A673 (cell line): ENCODE measurements at regions not wholly inside any gene's neighbourhood (a gene's known extent, or its start where the extent isn't known, plus 50 kb on each side); places are given as distances from the start of the nearest gene placed in this dataset.
"Not testable (repeated sequence)": the region's sequence is repeated elsewhere in the genome, so short reads cannot be mapped to it uniquely, and the experiment has no call there.

Experiments used
- BruUV-seq: library from RNA; stranded (reverse); fragments of 400-500 nt; replicated peaks from 2 replicates; lab custom pipeline; 2021; lab: Mats Ljungman, UMichigan
- CTCF ChIA-PET: fragments of 300-600 bp; sonication (Branson Sonifier 250); formaldehyde crosslinking; loops from one replicate; lab custom pipeline; 2022; ENCODE audit warnings: antibody characterized with exemption; lab: Charles Lee
- POLR2A ChIA-PET: fragments of 300-600 bp; sonication (Branson Sonifier 250); formaldehyde crosslinking; loops from one replicate; lab custom pipeline; 2022; ENCODE audit warnings: antibody characterized with exemption; ENCODE audit not compliant: low non-redundant PET; lab: Charles Lee
- DNase-seq: peaks from one replicate; pipeline ENCODE4 v3.0.0-alpha.2; 2015; ENCODE audit warnings: low spot score
- H3K27ac ChIP-seq: fragments of 200-600 bp; sonication (generic); 2 replicates; pipeline ENCODE4 v1.5.1; 2016; ENCODE audit warnings: mixed run types, low read depth, mild to moderate bottlenecking, mixed read lengths, antibody characterized with exemption, low read length; ENCODE audit not compliant: poor library complexity, severe bottlenecking
- H3K27me3 ChIP-seq: fragments of 200-600 bp; sonication (generic); replicated peaks from 2 replicates; pipeline ENCODE4 v1.6.1; 2017; ENCODE audit warnings: mixed run types, low read depth, mild to moderate bottlenecking, mixed read lengths, antibody characterized with exemption, low read length; ENCODE audit not compliant: insufficient read depth, poor library complexity
- H3K36me3 ChIP-seq: fragments of 200-600 bp; sonication (generic); 2 replicates; pipeline ENCODE4 v1.6.1; 2016; ENCODE audit warnings: mixed run types, mild to moderate bottlenecking, mixed read lengths, antibody characterized with exemption, low read length; ENCODE audit not compliant: insufficient read depth, poor library complexity, severe bottlenecking
- H3K4me1 ChIP-seq: fragments of 200-600 bp; sonication (generic); 2 replicates; pipeline ENCODE4 v1.6.1; 2017; ENCODE audit warnings: mixed run types, mild to moderate bottlenecking, mixed read lengths, antibody characterized with exemption, low read length; ENCODE audit not compliant: insufficient read depth, poor library complexity, severe bottlenecking
- H3K4me3 ChIP-seq: fragments of 200-600 bp; sonication (generic); 2 replicates; pipeline ENCODE4 v1.5.1; 2016; ENCODE audit warnings: low read depth, mixed run types, mild to moderate bottlenecking, mixed read lengths, low read length; ENCODE audit not compliant: poor library complexity, severe bottlenecking
- H3K9me3 ChIP-seq: fragments of 200-600 bp; sonication (generic); 2 replicates; pipeline ENCODE4 v1.6.1; 2016; ENCODE audit warnings: mixed run types, low read depth, mild to moderate bottlenecking, mixed read lengths, antibody characterized with exemption, low read length; ENCODE audit not compliant: poor library complexity, severe bottlenecking
- CTCF ChIP-seq: fragments of 300-800, 200-600 bp; sonication (generic); conservative IDR thresholded peaks from 2 replicates; pipeline ENCODE4 v1.5.1; 2017; ENCODE audit warnings: low read depth, mild to moderate bottlenecking, antibody characterized with exemption, low read length, moderate library complexity, mixed read lengths
- EZH2 ChIP-seq: fragments of 200-600 bp; sonication (generic); IDR thresholded peaks from 2 replicates; pipeline ENCODE4 v1.6.1; 2017; ENCODE audit warnings: borderline replicate concordance, low read depth, mild to moderate bottlenecking, mixed read lengths, antibody characterized with exemption, low read length; ENCODE audit not compliant: poor library complexity, severe bottlenecking
- intact Hi-C: fragments of 100-400 bp; cut with micrococcal nuclease; formaldehyde crosslinking; loops from one replicate; pipeline ENCODE4 v1.10.0; 2022; ENCODE audit not compliant: unreplicated experiment

DNA sequence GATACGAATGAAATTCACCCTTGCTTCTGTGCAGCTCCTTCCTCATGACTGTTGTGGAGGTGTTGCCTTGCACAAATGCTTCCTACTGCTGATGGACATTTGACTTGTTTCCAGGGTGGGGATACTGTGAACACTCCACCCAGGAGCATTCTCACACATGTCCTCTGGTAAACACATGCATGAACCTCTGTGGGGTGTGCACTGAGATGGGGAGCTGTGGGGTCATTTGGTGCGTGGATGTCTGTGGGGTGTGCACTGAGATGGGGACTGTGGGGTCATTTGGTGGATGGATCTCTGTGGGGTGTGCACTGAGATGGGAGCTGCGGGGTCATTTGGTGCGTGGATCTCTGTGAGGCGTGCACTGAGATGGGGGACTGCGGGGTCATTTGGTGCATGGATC, 72.9 kb upstream of the IRX4 start:
- no peaks in the 10 kb centered on the region for H3K36me3 ChIP-seq
- H3K4me1 ChIP-seq: no peaks in the 10 kb centered on the region
- BruUV-seq: no TSS peak
- TF ChIP-seq CTCF: no peak
- TF ChIP-seq EZH2: no peak
- ChIA-PET POLR2A (no interaction called here), CTCF (no interaction called here)
- H3K9me3 ChIP-seq: no peaks in the 10 kb centered on the region
- intact Hi-C loops: no loop called here
- H3K4me3 ChIP-seq: no peak overlapping the region
- DNase-seq: no peak
- H3K27me3 ChIP-seq: peaks cover 10% of the 10 kb centered on the region
- H3K27ac ChIP-seq: no peak overlapping the region

DNA sequence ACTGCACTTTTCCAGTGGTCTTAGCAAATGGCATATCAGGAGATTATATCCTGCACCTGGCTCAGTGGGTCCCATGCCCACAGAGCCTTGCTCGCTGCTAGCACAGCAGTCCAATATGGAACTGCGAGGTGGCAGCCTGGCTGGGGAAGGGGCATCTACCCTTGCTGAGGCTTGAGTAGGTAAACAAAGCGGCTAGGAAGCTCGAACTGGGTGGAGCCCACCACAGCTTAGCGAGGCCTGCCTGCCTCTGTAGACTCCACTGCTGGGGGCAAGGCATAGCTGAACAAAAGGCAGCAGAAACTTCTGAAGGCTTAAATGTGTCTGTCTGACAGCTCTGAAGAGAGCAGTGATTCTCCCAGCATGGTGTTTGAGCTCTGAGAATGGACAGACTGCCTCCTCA, 71.0 kb upstream of the IRX4 start:
- peaks cover 14% of the 10 kb centered on the region for H3K27me3 ChIP-seq
- BruUV-seq, H3K36me3 ChIP-seq, H3K9me3 ChIP-seq, CTCF ChIA-PET, H3K4me3 ChIP-seq, H3K4me1 ChIP-seq, DNase-seq, intact Hi-C loops, H3K27ac ChIP-seq, POLR2A ChIA-PET: not testable (repeated sequence)

DNA sequence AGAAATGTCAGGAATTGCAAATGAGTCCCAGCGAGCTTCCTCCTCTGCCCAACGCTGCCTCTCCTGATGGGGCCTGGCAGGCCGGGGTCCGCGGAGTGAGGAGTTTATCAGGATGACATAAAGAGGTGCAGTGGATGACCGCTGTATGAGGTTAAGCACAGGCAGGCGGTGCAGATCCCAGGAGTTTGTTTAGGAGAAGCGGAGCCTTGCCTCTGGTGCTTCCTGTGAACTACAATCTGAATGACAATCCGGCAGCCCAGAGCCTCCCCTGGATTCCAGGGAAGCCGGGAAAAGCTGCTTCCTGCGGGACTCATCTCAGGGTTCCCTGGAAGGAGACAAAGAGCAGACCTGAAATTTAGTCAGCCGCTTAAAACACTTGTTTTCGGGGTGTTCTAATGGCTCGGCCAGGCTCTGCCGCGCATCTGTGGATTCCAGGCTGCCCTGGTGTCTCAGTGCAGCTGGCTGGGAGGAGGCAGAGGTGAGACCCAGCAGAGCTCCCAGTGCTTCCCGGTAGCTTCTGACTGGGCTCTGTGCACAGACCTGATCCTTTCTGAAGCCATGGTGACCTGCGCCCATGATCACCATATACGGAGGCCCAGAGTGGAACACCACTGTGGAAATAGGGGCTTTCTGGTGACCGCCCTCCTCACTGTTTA, 69.8 kb upstream of the IRX4 start:
- no peaks in the 10 kb centered on the region for H3K9me3 ChIP-seq
- CTCF ChIA-PET: no interaction called here
- H3K27me3 ChIP-seq: peaks cover 18% of the 10 kb centered on the region
- POLR2A ChIA-PET: no interaction called here
- TF ChIP-seq CTCF: no peak
- TF ChIP-seq EZH2: no peak
- no peak overlapping the region for H3K27ac ChIP-seq
- intact Hi-C loops: no loop called here
- no TSS peak for BruUV-seq
- H3K4me1 ChIP-seq: no peaks in the 10 kb centered on the region
- H3K36me3 ChIP-seq: no peaks in the 10 kb centered on the region
- DNase-seq: no peak
- no peak overlapping the region for H3K4me3 ChIP-seq

- no peak for DNase-seq
- BruUV-seq: no TSS peak
- H3K9me3 ChIP-seq: no peaks in the 10 kb centered on the region
- no peaks in the 10 kb centered on the region for H3K4me1 ChIP-seq
- intact Hi-C loops: no loop called here
- POLR2A ChIA-PET: no interaction called here
- H3K27me3 ChIP-seq: peaks cover 19% of the 10 kb centered on the region
- no peak overlapping the region for H3K4me3 ChIP-seq
- H3K36me3 ChIP-seq: no peaks in the 10 kb centered on the region
- no peak overlapping the region for H3K27ac ChIP-seq
- TF ChIP-seq EZH2 (no peak), CTCF (no peak)
- CTCF ChIA-PET: no interaction called here
Measured at GRCh38 chr5:1952021-1952420, 69.3 kb upstream of the IRX4 start.
